ENCODE measurements at regions not wholly inside any gene's neighbourhood (a gene's known extent, or its start where the extent isn't known, plus 50 kb on each side); places are given as distances from the start of the nearest gene placed in this dataset.

GRCh38 chr22:27447289-27447688 is 354.3 kb downstream of the MN1 start:
- TF ChIP-seq CTCF (IDR thresholded peaks at IDR 0.05; ENCODE audit: low read depth, low read length), result no peak
- TF ChIP-seq EZH2phosphoT487 (IDR thresholded peaks at IDR 0.05; ENCODE audit: low read depth), result no peak
